Epithelial cell of prostate (primary cell): ENCODE measurements at regions not wholly inside any gene's neighbourhood (a gene's known extent, or its start where the extent isn't known, plus 50 kb on each side); places are given as distances from the start of the nearest gene placed in this dataset.

Source experiments
- DNase-seq: peaks from one replicate; pipeline ENCODE4 v3.0.0-alpha.2; 2011; ENCODE audit warnings: low read depth, low spot score
- H3K27ac ChIP-seq: fragments of 450-650 bp; 2 replicates; pipeline ENCODE4 v1.5.1; 2017; ENCODE audit warnings: mild to moderate bottlenecking

- H3K27ac ChIP-seq = no peak overlapping the region
- DNase-seq = no peak
These were observed 398.4 kb downstream of the MED10 start for GRCh38 chr5:5979761-5980537.

DNA sequence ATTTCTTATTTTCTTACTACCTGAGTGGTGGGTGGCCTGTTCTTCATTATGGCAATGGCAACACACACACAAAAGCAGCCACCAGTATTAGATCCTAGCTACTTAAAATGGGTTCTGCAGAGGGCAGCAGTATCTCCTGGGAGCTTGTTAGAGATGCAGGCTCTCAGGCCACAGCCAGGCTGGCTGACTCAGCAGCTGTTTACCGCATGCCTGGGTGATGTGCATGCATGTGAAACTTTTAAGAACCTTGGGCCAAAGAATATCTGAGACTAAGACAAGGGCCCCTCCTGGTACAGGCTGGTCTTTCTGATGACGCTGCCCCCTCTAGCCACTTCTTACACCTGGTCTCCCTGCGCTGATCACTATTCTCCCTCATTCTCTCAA is 399.0 kb downstream of the MED10 start:
- H3K27ac ChIP-seq = no peak overlapping the region
- DNase-seq = peak; percentile 31

- no peak overlapping the region for H3K27ac ChIP-seq
- no peak for DNase-seq
These were observed 399.6 kb downstream of the MED10 start for GRCh38 chr5:5978501-5979376.

GRCh38 chr5:5971203-5971602 is 407.1 kb downstream of the MED10 start:
- no peak overlapping the region for H3K27ac ChIP-seq
- DNase-seq = no peak

DNA sequence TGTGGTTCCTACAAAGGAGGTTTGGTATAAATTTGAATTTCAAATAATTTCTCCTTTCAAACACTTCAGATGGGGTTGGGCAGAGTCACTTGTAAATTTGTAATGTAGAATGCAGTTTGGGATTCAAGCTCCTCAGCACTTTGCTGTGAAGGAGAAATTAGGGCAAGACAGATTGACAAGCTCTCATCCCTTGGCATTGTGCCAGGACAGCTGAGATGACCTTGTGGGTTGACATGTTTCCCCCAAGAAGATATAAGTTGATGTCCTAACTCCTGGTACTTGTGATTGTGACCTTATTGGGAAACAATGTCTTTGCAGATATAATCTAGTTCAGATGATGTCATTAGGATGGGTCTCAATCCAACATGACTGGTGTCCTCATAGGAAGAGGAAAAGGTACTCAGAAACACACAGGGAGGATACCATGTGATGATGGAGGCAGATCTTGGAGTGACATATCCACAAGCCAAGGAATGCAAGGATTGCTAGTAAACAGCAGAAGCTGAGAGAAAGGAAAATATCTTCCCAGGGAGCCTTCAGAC is 408.3 kb downstream of the MED10 start:
- no peak overlapping the region for H3K27ac ChIP-seq
- no peak for DNase-seq

DNA sequence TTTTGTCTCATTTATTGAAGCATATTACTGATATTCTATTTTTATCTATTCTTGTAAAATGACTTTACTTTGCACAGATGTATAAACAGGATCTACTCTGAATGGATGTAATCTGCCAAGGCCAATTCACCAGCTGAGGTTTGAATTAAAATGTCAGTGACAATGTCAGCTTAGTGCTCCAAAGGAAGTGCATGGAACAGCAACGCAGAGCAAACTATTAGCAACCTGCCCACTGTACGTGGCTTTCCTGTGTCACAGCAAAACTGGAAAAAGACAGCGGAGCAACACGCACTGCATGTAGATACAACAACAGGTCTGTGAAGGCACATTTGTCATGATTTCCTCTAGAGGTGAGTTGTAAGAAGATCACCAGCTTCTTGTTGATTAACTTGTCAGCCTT is 409.4 kb downstream of the MED10 start:
- no peak overlapping the region for H3K27ac ChIP-seq
- no peak for DNase-seq

DNA sequence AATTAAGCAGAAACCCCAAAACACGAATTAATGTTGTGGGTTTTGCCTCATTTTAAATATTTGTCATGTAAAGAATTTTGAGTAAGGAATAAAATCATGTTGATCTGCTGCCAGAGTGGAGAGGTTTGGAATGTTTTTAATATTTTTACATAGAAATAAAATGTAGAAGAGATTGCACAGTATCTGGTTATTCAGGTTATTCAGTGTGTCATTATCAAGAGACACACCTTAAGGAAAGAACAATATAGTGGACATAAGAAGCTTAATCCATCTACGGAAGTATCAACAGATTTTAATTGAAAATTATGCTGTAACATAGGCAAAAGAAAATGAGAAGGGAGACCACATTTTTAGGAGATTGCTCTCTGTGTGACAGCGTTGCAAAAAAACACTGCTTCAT is 410.4 kb downstream of the MED10 start:
- no peak for DNase-seq
- no peak overlapping the region for H3K27ac ChIP-seq

DNA sequence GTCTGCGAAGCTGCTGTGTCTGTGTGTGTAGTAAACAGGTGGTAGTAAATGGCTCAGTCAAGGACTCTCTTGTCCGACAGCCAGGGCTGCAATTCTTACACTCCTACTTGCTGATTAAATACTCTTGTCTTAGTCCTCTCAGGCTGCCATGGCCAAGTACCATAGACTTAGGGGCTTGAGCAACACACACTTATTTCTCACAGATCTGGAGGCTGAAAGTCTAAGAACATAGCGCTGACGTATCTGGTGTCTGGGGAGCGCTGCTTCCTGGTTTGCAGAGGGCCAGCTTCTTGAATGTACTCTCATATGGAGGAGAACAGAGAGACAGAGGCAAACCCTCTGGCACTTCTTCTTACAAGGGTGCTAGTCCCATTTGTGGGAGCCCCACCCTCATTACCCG is 411.0 kb downstream of the MED10 start:
- no peak overlapping the region for H3K27ac ChIP-seq

DNA sequence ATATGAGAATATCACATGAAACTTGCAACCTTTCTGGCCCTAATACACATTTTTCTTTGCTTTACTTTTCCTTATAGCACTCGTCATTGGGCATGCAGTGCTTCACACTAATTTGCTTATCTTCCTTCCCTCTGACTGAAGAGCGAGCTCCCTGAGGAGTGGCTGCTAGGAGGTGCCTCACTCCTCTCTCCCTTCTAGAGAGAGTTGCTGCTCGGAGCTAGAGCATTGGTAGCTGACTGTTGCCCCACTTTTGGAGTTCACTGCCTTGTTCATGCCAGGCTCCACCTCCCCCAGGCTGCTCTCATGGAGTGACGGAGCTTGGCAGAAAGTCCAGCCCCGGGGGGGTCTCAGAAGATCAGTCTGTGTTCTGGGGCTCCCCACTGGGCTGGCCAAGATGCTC is 413.2 kb downstream of the MED10 start:
- H3K27ac ChIP-seq = no peak overlapping the region
- no peak for DNase-seq

More for the DNA sequence above, 411.0 kb downstream of the MED10 start:
- DNase-seq = no peak

DNA sequence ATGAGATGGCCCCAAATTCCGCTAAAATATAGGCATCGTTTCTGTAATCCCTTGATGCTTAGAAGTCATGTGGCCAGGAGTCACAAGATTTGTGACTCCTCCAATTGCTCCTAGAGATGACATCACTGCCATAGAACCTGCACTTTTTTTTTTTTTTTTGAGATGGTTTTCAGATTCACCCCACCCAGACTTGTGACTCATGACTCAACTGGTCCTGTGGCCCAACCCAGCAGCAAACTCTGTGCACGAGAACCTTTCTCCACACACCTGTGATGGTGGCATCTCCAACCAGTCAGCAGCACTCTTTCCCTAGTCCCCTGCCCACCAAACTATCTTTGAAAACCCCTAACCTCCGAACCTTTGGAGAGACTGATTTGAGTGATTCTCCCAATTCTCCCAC is 414.0 kb downstream of the MED10 start:
- no peak for DNase-seq
- H3K27ac ChIP-seq = no peak overlapping the region

- no peak overlapping the region for H3K27ac ChIP-seq
- DNase-seq = no peak
These were observed 420.6 kb downstream of the MED10 start for GRCh38 chr5:5957737-5958136.

GRCh38 chr5:5954275-5954598 is 424.1 kb downstream of the MED10 start:
- H3K27ac ChIP-seq = no peak overlapping the region
- DNase-seq = no peak

DNA sequence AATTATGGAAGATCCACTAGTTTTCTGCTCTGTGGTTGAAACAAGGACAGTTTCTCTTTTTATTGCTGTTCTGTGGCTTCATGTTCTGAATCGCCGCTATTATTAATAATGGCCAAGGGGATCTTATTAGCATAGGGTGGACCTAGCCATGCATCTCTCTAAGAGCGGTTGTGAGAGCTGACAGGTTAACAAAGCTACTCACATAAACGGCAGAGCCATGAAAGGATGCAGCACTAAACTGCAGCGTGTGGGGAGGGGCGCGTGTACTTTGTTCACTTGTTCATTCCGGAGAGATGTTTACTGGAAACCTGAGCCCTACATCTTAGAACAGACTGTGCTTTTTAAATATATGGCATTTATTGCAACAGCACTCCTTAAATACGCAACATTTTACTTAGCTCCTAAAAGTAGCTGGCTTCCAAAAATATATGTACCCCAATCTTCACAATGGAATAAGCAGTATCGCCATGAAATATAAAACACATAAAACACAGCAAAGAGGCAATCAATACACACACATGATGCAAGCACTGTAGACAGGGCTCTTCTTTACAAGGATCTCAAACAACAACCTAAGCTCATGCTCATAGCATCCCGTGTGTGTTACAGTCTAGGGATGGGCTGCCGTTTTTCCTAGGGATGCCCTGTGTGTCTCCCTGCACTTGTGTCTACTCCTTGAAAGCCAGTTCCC is 424.6 kb downstream of the MED10 start:
- no peak overlapping the region for H3K27ac ChIP-seq
- DNase-seq = no peak

DNA sequence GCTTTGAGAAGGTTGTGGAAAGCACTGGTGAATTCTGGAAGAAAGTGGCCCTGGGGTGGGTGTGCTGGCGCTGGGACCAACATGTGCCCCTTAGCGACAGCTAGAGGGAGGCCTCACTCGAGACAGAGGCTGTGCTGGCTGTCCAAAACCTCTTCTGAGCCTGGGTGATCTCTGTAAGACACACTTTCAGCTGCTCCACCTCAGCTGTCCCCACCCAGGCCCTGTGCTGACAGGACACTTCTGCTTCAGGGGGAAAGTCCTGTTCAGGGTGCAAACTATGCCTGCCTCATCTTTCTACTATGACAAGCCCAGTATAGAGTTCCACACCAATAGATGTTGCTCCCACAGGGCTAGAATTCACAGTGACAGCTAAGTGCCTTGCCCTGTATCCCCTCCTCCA is 426.4 kb downstream of the MED10 start:
- no peak overlapping the region for H3K27ac ChIP-seq
- no peak for DNase-seq

- no peak for DNase-seq
These were observed 427.7 kb downstream of the MED10 start for GRCh38 chr5:5950658-5951057.

GRCh38 chr5:5941486-5941885 is 436.9 kb downstream of the MED10 start:
- DNase-seq = no peak
- no peak overlapping the region for H3K27ac ChIP-seq

More at GRCh38 chr5:5950658-5951057, 427.7 kb downstream of the MED10 start:
- no peak overlapping the region for H3K27ac ChIP-seq

DNA sequence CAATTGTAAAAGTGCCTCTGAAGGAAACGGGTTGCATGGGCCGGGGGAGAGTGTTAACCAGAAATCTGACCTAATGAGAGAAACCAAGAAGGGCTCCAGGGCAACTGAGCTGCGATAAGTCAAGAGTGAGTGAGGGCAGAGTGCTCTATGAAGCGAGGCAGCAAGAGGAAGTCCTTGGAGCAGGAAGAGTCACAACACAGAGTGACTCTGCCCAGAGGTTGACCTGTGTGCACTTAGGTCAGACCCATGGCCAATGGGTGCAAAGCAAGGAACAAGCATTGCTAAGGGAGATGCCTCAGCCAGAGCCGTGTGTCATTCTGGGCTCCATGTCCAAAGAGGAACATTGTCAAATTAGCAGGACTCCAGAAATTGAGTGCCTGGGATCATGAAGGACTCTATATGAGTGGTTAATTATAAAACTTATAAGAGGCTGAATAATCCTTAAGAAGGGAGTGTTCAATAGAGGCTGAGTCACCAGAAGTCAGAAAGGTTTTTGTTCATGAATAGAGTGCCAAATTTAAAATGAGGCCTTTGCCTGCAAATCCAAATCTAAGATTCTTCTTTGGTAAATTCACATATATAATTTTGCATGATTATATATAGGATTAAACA is 438.5 kb downstream of the MED10 start:
- no peak for DNase-seq

GRCh38 chr5:5933651-5934050 is 444.7 kb downstream of the MED10 start:
- DNase-seq = no peak
- H3K27ac ChIP-seq = no peak overlapping the region

More for the DNA sequence above, 438.5 kb downstream of the MED10 start:
- no peak overlapping the region for H3K27ac ChIP-seq

- no peak overlapping the region for H3K27ac ChIP-seq
- DNase-seq = no peak
These were observed 445.5 kb downstream of the MED10 start for GRCh38 chr5:5932824-5933223.

DNA sequence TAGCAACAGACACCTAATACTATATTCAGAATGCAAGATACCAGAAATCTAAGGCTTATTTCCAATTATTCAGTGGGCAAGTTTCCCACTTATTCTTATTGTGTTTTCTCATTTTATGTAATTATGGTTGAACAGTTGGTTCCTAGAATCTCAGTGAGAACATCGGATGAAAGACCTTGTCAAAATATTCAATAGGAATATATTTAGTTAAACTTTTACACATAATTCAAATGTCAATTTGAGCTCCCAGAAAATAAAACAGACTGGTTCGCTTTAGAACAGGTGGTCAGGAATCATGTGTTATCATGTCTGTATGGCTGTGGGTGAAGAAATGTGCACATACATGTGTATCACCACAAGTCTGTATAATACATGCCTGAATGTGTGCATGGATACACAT is 447.8 kb downstream of the MED10 start:
- no peak overlapping the region for H3K27ac ChIP-seq
- no peak for DNase-seq
